PC-9 (cell line): ENCODE measurements at regions not wholly inside any gene's neighbourhood (a gene's known extent, or its start where the extent isn't known, plus 50 kb on each side); places are given as distances from the start of the nearest gene placed in this dataset.

Experiments
- BruUV-seq: library from RNA; stranded (reverse); fragments of 400-500 nt; replicated peaks from 2 replicates; lab custom pipeline; 2021; lab: Mats Ljungman, UMichigan
- CTCF ChIA-PET: fragments of 300-600 bp; sonication (Branson Sonifier 250); formaldehyde crosslinking; loops from one replicate; lab custom pipeline; 2022; ENCODE audit warnings: antibody characterized with exemption; lab: Charles Lee
- POLR2A ChIA-PET: fragments of 300-600 bp; sonication (Branson Sonifier 250); formaldehyde crosslinking; loops from one replicate; lab custom pipeline; 2022; ENCODE audit warnings: antibody characterized with exemption; ENCODE audit not compliant: unreplicated experiment; lab: Charles Lee
- DNase-seq, 2 experiments: peaks; one replicate each; pipeline versions ENCODE4 v3.0.0 to v3.0.0-alpha.2; 2015 to 2022; ENCODE audit warnings: mixed read lengths in 1 of 2
- H2AFZ ChIP-seq: fragments of 200-600 bp; sonication (generic); 2 replicates; pipeline ENCODE4 v1.8.1; 2017; ENCODE audit warnings: antibody characterized with exemption
- H3F3A ChIP-seq: fragments of 200-600 bp; sonication (generic); 2 replicates; pipeline ENCODE4 v1.8.1; 2017; ENCODE audit warnings: antibody characterized with exemption, mild to moderate bottlenecking, low read depth; ENCODE audit not compliant: insufficient read depth
- H3K27ac ChIP-seq: fragments of 200-600 bp; sonication (generic); 2 replicates; pipeline ENCODE4 v1.6.1; 2016; ENCODE audit warnings: mixed run types
- H3K27me3 ChIP-seq: fragments of 200-600 bp; sonication (generic); 2 replicates; pipeline ENCODE4 v1.6.1; 2016; ENCODE audit warnings: low read depth, mixed run types; ENCODE audit not compliant: insufficient read depth
- H3K36me3 ChIP-seq: fragments of 200-600 bp; sonication (generic); 2 replicates; pipeline ENCODE4 v1.6.1; 2016; ENCODE audit warnings: low read depth, mixed run types
- H3K4me1 ChIP-seq: fragments of 200-600 bp; sonication (generic); replicated peaks from 2 replicates; pipeline ENCODE4 v1.6.1; 2016; ENCODE audit warnings: mixed run types; ENCODE audit not compliant: insufficient read depth
- H3K4me2 ChIP-seq: fragments of 200-600 bp; sonication (generic); 2 replicates; pipeline ENCODE4 v1.6.1; 2017; ENCODE audit warnings: mixed run types
- H3K4me3 ChIP-seq: fragments of 200-600 bp; sonication (generic); 2 replicates; pipeline ENCODE4 v1.6.1; 2016; ENCODE audit warnings: mixed run types
- H3K79me2 ChIP-seq: fragments of 200-600 bp; sonication (generic); 2 replicates; pipeline ENCODE4 v1.6.1; 2017; ENCODE audit warnings: low read depth, mixed run types
- H3K9me2 ChIP-seq: fragments of 200-600 bp; sonication (generic); 2 replicates; pipeline ENCODE4 v1.8.1; 2017; ENCODE audit warnings: mild to moderate bottlenecking; ENCODE audit not compliant: insufficient read depth
- H3K9me3 ChIP-seq: fragments of 200-600 bp; sonication (generic); 2 replicates; pipeline ENCODE4 v1.8.1; 2016; ENCODE audit warnings: low read depth; ENCODE audit not compliant: insufficient read depth
- H4K20me1 ChIP-seq: fragments of 200-600 bp; sonication (generic); 2 replicates; pipeline ENCODE4 v1.8.1; 2017; ENCODE audit not compliant: insufficient read depth
- EZH2 ChIP-seq: fragments of 200-600 bp; sonication (generic); IDR thresholded peaks from 2 replicates; pipeline ENCODE4 v1.8.0; 2017; ENCODE audit warnings: antibody characterized with exemption, low read depth
- intact Hi-C: fragments of 100-400 bp; cut with micrococcal nuclease; formaldehyde crosslinking; loops from one replicate; pipeline ENCODE4 v1.10.0; 2022; ENCODE audit not compliant: unreplicated experiment
- TF ChIP-seq, protein P1 (sequence below): fragments of 200-600 bp; sonication (generic); conservative IDR thresholded peaks from 2 replicates; pipeline ENCODE4 v1.6.1; 2017; ENCODE audit warnings: mixed run types, antibody characterized with exemption, mild to moderate bottlenecking, moderate library complexity

DNA sequence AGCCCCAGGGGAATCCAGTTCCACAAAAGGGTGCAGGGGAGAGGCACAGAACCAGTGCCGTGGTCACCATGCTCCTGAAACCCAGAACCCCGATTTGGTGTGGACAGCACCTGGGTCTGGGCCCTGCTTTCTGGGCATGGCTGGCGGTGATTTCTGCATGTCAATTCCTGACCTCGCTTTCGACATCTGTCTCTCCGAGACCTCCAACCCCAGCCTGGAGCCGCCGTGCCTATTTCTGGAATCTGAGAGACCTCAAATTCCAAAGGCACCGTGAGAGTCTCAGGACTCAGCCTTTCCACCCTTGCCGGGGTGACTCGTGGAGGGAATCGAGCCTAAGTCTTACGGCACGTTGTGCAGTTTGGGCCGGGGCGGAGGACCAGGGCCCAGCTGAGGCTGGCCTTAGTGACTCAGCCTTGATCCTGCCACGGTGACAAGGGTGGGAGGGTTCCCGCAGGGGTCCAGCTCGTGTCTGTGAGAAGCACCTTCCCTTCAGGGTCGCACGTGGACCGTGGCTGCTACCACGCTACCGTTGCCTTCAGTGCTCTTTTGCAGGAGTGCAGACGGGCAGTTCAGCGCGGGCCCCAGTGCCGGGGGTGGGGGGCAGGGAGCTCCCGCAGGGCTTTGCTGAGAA is 133.7 kb downstream of the PXDC1 start:
- no TSS peak for BruUV-seq
- POLR2A ChIA-PET = interaction anchor here (0.6 kb wide), 1 partner anchor 1901 kb away, joined by 4 read pairs; no protein-coding TSS in a partner anchor
- TF ChIP-seq, protein P1, sequence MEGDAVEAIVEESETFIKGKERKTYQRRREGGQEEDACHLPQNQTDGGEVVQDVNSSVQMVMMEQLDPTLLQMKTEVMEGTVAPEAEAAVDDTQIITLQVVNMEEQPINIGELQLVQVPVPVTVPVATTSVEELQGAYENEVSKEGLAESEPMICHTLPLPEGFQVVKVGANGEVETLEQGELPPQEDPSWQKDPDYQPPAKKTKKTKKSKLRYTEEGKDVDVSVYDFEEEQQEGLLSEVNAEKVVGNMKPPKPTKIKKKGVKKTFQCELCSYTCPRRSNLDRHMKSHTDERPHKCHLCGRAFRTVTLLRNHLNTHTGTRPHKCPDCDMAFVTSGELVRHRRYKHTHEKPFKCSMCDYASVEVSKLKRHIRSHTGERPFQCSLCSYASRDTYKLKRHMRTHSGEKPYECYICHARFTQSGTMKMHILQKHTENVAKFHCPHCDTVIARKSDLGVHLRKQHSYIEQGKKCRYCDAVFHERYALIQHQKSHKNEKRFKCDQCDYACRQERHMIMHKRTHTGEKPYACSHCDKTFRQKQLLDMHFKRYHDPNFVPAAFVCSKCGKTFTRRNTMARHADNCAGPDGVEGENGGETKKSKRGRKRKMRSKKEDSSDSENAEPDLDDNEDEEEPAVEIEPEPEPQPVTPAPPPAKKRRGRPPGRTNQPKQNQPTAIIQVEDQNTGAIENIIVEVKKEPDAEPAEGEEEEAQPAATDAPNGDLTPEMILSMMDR = no peak
- TF ChIP-seq EZH2 = no peak
- Histone ChIP-seq H3K4me2 (no peak overlapping the region), H3K4me1 (peaks cover 7% of the 10 kb centered on the region), H3F3A (peaks cover 6% of the 10 kb centered on the region), H3K4me3 (no peak overlapping the region), H3K27ac (no peak overlapping the region), H3K9me2 (no peaks in the 10 kb centered on the region), H4K20me1 (no peaks in the 10 kb centered on the region), H3K27me3 (no peaks in the 10 kb centered on the region), H3K36me3 (no peaks in the 10 kb centered on the region), H3K9me3 (no peaks in the 10 kb centered on the region), H2AFZ (no peak overlapping the region), H3K79me2 (no peaks in the 10 kb centered on the region)
- intact Hi-C loops = no loop called here
- no peak for DNase-seq
- CTCF ChIA-PET = no interaction called here

DNA sequence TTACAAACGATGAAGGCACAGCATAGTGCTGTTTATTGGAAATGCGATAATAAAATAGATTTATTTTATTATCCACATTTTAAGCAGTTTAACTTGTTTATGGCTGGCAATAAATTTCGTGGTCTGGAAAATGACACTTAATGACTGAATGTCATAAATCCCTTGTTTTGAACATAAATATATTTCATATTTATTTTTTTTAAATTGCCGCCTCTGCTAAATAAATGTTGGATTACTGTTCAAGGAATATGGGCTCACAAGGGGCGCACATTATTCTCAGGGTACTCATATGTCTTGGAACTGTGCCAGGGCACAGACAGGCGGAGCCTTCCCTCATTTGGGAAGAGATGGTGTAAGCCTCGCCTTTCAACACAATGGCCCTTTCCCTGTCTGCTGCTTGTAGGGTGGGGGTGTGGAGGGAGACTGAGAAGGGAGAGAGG is 134.3 kb downstream of the PXDC1 start:
- DNase-seq = no peak
- H3K79me2 ChIP-seq = no peaks in the 10 kb centered on the region
- H3K9me2 ChIP-seq = no peaks in the 10 kb centered on the region
- peaks cover 12% of the 10 kb centered on the region for H3K4me1 ChIP-seq
- no peak for TF ChIP-seq EZH2
- TF ChIP-seq, protein P1 = no peak
- H3K4me3 ChIP-seq = no peak overlapping the region
- H2AFZ ChIP-seq = no peak overlapping the region
- no peaks in the 10 kb centered on the region for H3K27me3 ChIP-seq
- BruUV-seq = no TSS peak
- no peak overlapping the region for H3K4me2 ChIP-seq
- no peaks in the 10 kb centered on the region for H3K9me3 ChIP-seq
- no peaks in the 10 kb centered on the region for H3K36me3 ChIP-seq
- no peak overlapping the region for H3K27ac ChIP-seq
- H4K20me1 ChIP-seq = no peaks in the 10 kb centered on the region
- intact Hi-C loops = no loop called here
- peaks cover 12% of the 10 kb centered on the region for H3F3A ChIP-seq
- CTCF ChIA-PET = interaction anchor here (0.6 kb wide), 1 partner anchor 722 kb away, joined by 3 read pairs; no protein-coding TSS in a partner anchor
- POLR2A ChIA-PET = no interaction called here

DNA sequence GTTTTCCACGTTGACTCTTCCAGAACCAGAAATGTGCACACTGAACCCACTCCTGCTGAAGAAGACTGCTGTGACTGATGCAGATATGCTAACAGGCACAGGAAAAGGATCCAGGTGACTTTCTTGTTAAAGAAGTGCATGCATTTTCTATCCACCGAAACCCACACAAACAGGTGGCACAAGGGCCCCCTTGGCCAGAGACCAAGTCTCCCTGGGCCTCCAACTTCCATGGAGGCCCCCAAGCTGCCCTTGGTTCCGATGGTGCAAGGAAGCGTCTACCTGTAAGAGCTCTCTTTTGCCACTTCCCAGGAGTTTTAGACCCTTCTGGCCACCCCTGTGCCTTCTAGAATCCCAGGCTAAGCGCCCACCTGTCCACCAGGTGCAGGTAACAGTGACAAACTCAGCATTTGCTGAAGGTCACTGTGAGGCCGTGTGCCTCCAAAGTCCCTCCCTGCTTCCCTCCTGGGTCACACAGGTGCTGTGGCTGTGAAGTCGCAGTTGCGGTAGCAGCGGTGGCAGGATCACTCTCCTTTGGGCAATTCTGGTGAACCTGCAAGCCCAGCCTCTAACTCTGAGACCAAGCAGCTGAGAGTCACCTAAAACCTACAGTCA is 134.8 kb downstream of the PXDC1 start:
- ChIA-PET CTCF (interaction anchor here (0.6 kb wide), 1 partner anchor 722 kb away, joined by 3 read pairs; no protein-coding TSS in a partner anchor), POLR2A (no interaction called here)
- intact Hi-C loops = no loop called here
- no peaks in the 10 kb centered on the region for H3K79me2 ChIP-seq
- H3K27ac ChIP-seq = no peak overlapping the region
- H3K27me3 ChIP-seq = no peaks in the 10 kb centered on the region
- BruUV-seq = no TSS peak
- no peaks in the 10 kb centered on the region for H3K36me3 ChIP-seq
- no peaks in the 10 kb centered on the region for H3K9me3 ChIP-seq
- H2AFZ ChIP-seq = no peak overlapping the region
- DNase-seq = no peak
- TF ChIP-seq, protein P1 = no peak
- no peak for TF ChIP-seq EZH2
- H3F3A ChIP-seq = peaks cover 17% of the 10 kb centered on the region
- no peak overlapping the region for H3K4me2 ChIP-seq
- H3K9me2 ChIP-seq = no peaks in the 10 kb centered on the region
- peaks cover 18% of the 10 kb centered on the region for H3K4me1 ChIP-seq
- H3K4me3 ChIP-seq = no peak overlapping the region
- no peaks in the 10 kb centered on the region for H4K20me1 ChIP-seq
